Amniotic stem cell (primary cell): ENCODE measurements at regions not wholly inside any gene's neighbourhood (a gene's known extent, or its start where the extent isn't known, plus 50 kb on each side); places are given as distances from the start of the nearest gene placed in this dataset.
A peak's percentile ranks its signal among the peaks of the same experiment; 100 is the strongest.
"Not testable (repeated sequence)": the region's sequence is repeated elsewhere in the genome, so short reads cannot be mapped to it uniquely, and the experiment has no call there.

Experiments
- DNase-seq: peaks from one replicate; lab custom pipeline; 2025; lab: John Stamatoyannopoulos, UW

GRCh38 chr15:92705764-92706163 lies 50.2 kb upstream of the FAM174B start:
- no peak for DNase-seq

- no peak for DNase-seq
Observed at GRCh38 chr15:92706201-92706600, 50.6 kb upstream of the FAM174B start.

- no peak for DNase-seq
Observed at GRCh38 chr15:92707880-92708551, 52.4 kb upstream of the FAM174B start.

GRCh38 chr15:92708635-92709034 lies 53.1 kb upstream of the FAM174B start:
- no peak for DNase-seq

GRCh38 chr15:92709110-92709790 lies 53.7 kb upstream of the FAM174B start:
- no peak for DNase-seq

GRCh38 chr15:92711457-92711831 lies 55.9 kb upstream of the FAM174B start:
- no peak for DNase-seq

GRCh38 chr15:92714077-92714476 lies 58.5 kb upstream of the FAM174B start:
- DNase-seq = no peak

- peak; percentile 57 for DNase-seq
Observed at GRCh38 chr15:92714477-92715401, 59.2 kb upstream of the FAM174B start.

GRCh38 chr15:92715758-92716157 lies 60.2 kb upstream of the FAM174B start:
- DNase-seq = no peak

GRCh38 chr15:92719021-92719420 lies 63.4 kb upstream of the FAM174B start:
- no peak for DNase-seq

- no peak for DNase-seq
Observed at GRCh38 chr15:92724144-92724543, 68.6 kb upstream of the FAM174B start.

GRCh38 chr15:92725171-92725570 lies 69.6 kb upstream of the FAM174B start:
- DNase-seq = no peak

GRCh38 chr15:92728266-92728665 lies 72.7 kb upstream of the FAM174B start:
- DNase-seq = no peak

- no peak for DNase-seq
Observed at GRCh38 chr15:92733090-92733933, 77.7 kb upstream of the FAM174B start.

GRCh38 chr15:92733934-92734521 lies 78.5 kb upstream of the FAM174B start:
- no peak for DNase-seq

GRCh38 chr15:92739246-92739645 lies 83.7 kb upstream of the FAM174B start:
- not testable (repeated sequence) for DNase-seq

GRCh38 chr15:92745845-92746271 lies 90.3 kb upstream of the FAM174B start:
- DNase-seq = no peak

- no peak for DNase-seq
Observed at GRCh38 chr15:92747047-92747446, 91.5 kb upstream of the FAM174B start.

GRCh38 chr15:92749216-92749615 lies 93.6 kb upstream of the FAM174B start:
- no peak for DNase-seq

- no peak for DNase-seq
Observed at GRCh38 chr15:92749946-92750345, 94.4 kb upstream of the FAM174B start.

GRCh38 chr15:92751528-92751927 lies 96.0 kb upstream of the FAM174B start:
- no peak for DNase-seq
